GM12891 (cell line): ENCODE measurements at regions not wholly inside any gene's neighbourhood (a gene's known extent, or its start where the extent isn't known, plus 50 kb on each side); places are given as distances from the start of the nearest gene placed in this dataset.

Experiments
- DNase-seq: peaks from one replicate; pipeline ENCODE4 v3.0.0; 2011; ENCODE audit warnings: low spot score; ENCODE audit not compliant: insufficient read length
- FAIRE-seq: peaks from 2 replicates; lab custom pipeline; 2011; peaks lifted over from hg19 to GRCh38; lab: Jason Lieb, UNC
- PAX5 ChIP-seq: IDR thresholded peaks from 2 replicates; pipeline ENCODE4 v1.6.1; 2011; ENCODE audit warnings: low read length, moderate library complexity, mild to moderate bottlenecking; ENCODE audit not compliant: insufficient read depth, severe bottlenecking
- POLR2A ChIP-seq: IDR thresholded peaks from 2 replicates; pipeline ENCODE4 v1.6.1; 2011; ENCODE audit warnings: low read depth, low read length, control low read depth
- POLR2AphosphoS5 ChIP-seq: IDR thresholded peaks from 2 replicates; pipeline ENCODE4 v1.6.1; 2011; ENCODE audit warnings: low read depth, low read length, control low read depth
- POU2F2 ChIP-seq: IDR thresholded peaks from 2 replicates; pipeline ENCODE4 v1.6.1; 2011; ENCODE audit warnings: low read depth, mild to moderate bottlenecking, control low read depth, low read length, moderate library complexity
- SPI1 ChIP-seq: IDR thresholded peaks from 2 replicates; pipeline ENCODE4 v1.6.1; 2011; ENCODE audit warnings: low read depth, low read length, control low read depth
- TAF1 ChIP-seq: IDR thresholded peaks from 2 replicates; pipeline ENCODE4 v1.6.1; 2011; ENCODE audit warnings: low read depth, low read length, control low read depth

GRCh38 chr3:30977592-30977991 lies 83.1 kb upstream of the GADL1 start:
- no peak for FAIRE-seq
- no peak for TF ChIP-seq TAF1
- peak; percentile 59; the same call in 1 of the 2 replicates for TF ChIP-seq SPI1
- DNase-seq, result no peak

GRCh38 chr3:30980993-30981392 lies 86.5 kb upstream of the GADL1 start:
- no peak for FAIRE-seq
- no peak for DNase-seq
- TF ChIP-seq PAX5, result no peak
- no peak for TF ChIP-seq POU2F2
- TF ChIP-seq POLR2A, result no peak
- TF ChIP-seq SPI1, result no peak
- no peak for TF ChIP-seq TAF1
- TF ChIP-seq POLR2AphosphoS5, result no peak

GRCh38 chr3:30982416-30983075 lies 88.1 kb upstream of the GADL1 start:
- DNase-seq (no peak), FAIRE-seq (no peak)
- TF ChIP-seq TAF1, result no peak
- TF ChIP-seq POLR2AphosphoS5, result no peak
- no peak for TF ChIP-seq SPI1
- TF ChIP-seq POU2F2, result no peak
- TF ChIP-seq PAX5, result no peak
- no peak for TF ChIP-seq POLR2A

GRCh38 chr3:30984855-30985749 lies 90.6 kb upstream of the GADL1 start:
- FAIRE-seq, result no peak
- DNase-seq, result no peak
- no peak for TF ChIP-seq PAX5
- no peak for TF ChIP-seq POLR2AphosphoS5
- TF ChIP-seq TAF1, result no peak
- no peak for TF ChIP-seq SPI1
- TF ChIP-seq POU2F2, result no peak
- TF ChIP-seq POLR2A, result no peak

- TF ChIP-seq POU2F2 (no peak), TAF1 (no peak), PAX5 (no peak), POLR2A (no peak), POLR2AphosphoS5 (no peak), SPI1 (no peak)
- no peak for DNase-seq
- no peak for FAIRE-seq
Observed at GRCh38 chr3:30986551-30986950, 92.1 kb upstream of the GADL1 start.

- TF ChIP-seq PAX5 (no peak), POLR2AphosphoS5 (no peak), POLR2A (no peak), POU2F2 (no peak), SPI1 (no peak), TAF1 (no peak)
- DNase-seq (no peak), FAIRE-seq (no peak)
Observed at GRCh38 chr3:30988769-30989168, 94.3 kb upstream of the GADL1 start.

- no peak for DNase-seq
- TF ChIP-seq SPI1 (no peak), PAX5 (no peak), POLR2A (no peak)
- FAIRE-seq, result no peak
Observed at GRCh38 chr3:30989276-30990030, 95.0 kb upstream of the GADL1 start.

GRCh38 chr3:30996467-30996866 lies 102.0 kb upstream of the GADL1 start:
- FAIRE-seq (no peak), DNase-seq (no peak)
- TF ChIP-seq PAX5, result no peak
- TF ChIP-seq POLR2AphosphoS5, result no peak
- TF ChIP-seq SPI1, result no peak
- no peak for TF ChIP-seq POLR2A
- TF ChIP-seq POU2F2, result no peak
- no peak for TF ChIP-seq TAF1

- FAIRE-seq, result no peak
- TF ChIP-seq POLR2A (no peak), TAF1 (no peak), PAX5 (no peak), POU2F2 (no peak), POLR2AphosphoS5 (no peak), SPI1 (no peak)
- no peak for DNase-seq
Observed at GRCh38 chr3:31002730-31003129, 108.3 kb upstream of the GADL1 start.
